ENCODE measurements at regions not wholly inside any gene's neighbourhood (a gene's known extent, or its start where the extent isn't known, plus 50 kb on each side); places are given as distances from the start of the nearest gene placed in this dataset.

- peaks cover 4% of the 10 kb centered on the region for H3K27me3 Mint-ChIP-seq (ENCODE audit: low read depth)
- no peak overlapping the region for H3K4me3 Mint-ChIP-seq
- no peak for DNase-seq (ENCODE audit: low read depth, low spot score)
- H3K36me3 Mint-ChIP-seq (ENCODE audit: low read depth), result no peaks in the 10 kb centered on the region
- peak overlapping the region; percentile 65 for H3K27ac Mint-ChIP-seq (ENCODE audit: unreplicated experiment)
- H3K4me1 Mint-ChIP-seq, result peaks cover 10% of the 10 kb centered on the region
- no peaks in the 10 kb centered on the region for H3K9me3 Mint-ChIP-seq
- no peak for TF ChIP-seq CTCF (conservative IDR thresholded peaks at IDR 0.05)
Measured at GRCh38 chr2:120540719-120541552, 194.7 kb upstream of the GLI2 start.

GRCh38 chr2:120541553-120541932, 194.1 kb upstream of the GLI2 start:
- Mint-ChIP-seq H3K27me3 (ENCODE audit: low read depth) (peaks cover 10% of the 10 kb centered on the region), H3K4me1 (peaks cover 17% of the 10 kb centered on the region), H3K4me3 (no peak overlapping the region), H3K36me3 (ENCODE audit: low read depth) (no peaks in the 10 kb centered on the region), H3K9me3 (no peaks in the 10 kb centered on the region), H3K27ac (ENCODE audit: unreplicated experiment) (no peak overlapping the region)
- no peak for TF ChIP-seq CTCF (conservative IDR thresholded peaks at IDR 0.05)
- no peak for DNase-seq (ENCODE audit: low read depth, low spot score)

GRCh38 chr2:120541972-120542670, 193.5 kb upstream of the GLI2 start:
- Mint-ChIP-seq H3K27ac (ENCODE audit: unreplicated experiment) (no peak overlapping the region), H3K4me1 (peaks cover 18% of the 10 kb centered on the region), H3K27me3 (ENCODE audit: low read depth) (peaks cover 12% of the 10 kb centered on the region), H3K9me3 (no peaks in the 10 kb centered on the region), H3K4me3 (no peak overlapping the region), H3K36me3 (ENCODE audit: low read depth) (no peaks in the 10 kb centered on the region)
- TF ChIP-seq CTCF (conservative IDR thresholded peaks at IDR 0.05), result no peak
- no peak for DNase-seq (ENCODE audit: low read depth, low spot score)

- Mint-ChIP-seq H3K36me3 (ENCODE audit: low read depth) (no peaks in the 10 kb centered on the region), H3K9me3 (no peaks in the 10 kb centered on the region), H3K4me3 (no peak overlapping the region), H3K27me3 (ENCODE audit: low read depth) (peaks cover 14% of the 10 kb centered on the region), H3K27ac (ENCODE audit: unreplicated experiment) (no peak overlapping the region), H3K4me1 (peaks cover 18% of the 10 kb centered on the region)
- DNase-seq (ENCODE audit: low read depth, low spot score), result no peak
- TF ChIP-seq CTCF (conservative IDR thresholded peaks at IDR 0.05), result no peak
Measured at GRCh38 chr2:120542911-120543527, 192.6 kb upstream of the GLI2 start.

- H3K4me3 Mint-ChIP-seq, result no peak overlapping the region
Measured at GRCh38 chr2:120543899-120544298, 191.8 kb upstream of the GLI2 start.

More at GRCh38 chr2:120543899-120544298, 191.8 kb upstream of the GLI2 start:
- no peak overlapping the region for H3K27ac Mint-ChIP-seq (ENCODE audit: unreplicated experiment)
- peaks cover 14% of the 10 kb centered on the region for H3K27me3 Mint-ChIP-seq (ENCODE audit: low read depth)
- H3K9me3 Mint-ChIP-seq, result no peaks in the 10 kb centered on the region
- H3K36me3 Mint-ChIP-seq (ENCODE audit: low read depth), result no peaks in the 10 kb centered on the region
- TF ChIP-seq CTCF (conservative IDR thresholded peaks at IDR 0.05), result no peak
- DNase-seq (ENCODE audit: low read depth, low spot score), result no peak
- H3K4me1 Mint-ChIP-seq, result peaks cover 18% of the 10 kb centered on the region

Data from neural crest cell (in vitro differentiated cells).